ENCODE measurements at regions not wholly inside any gene's neighbourhood (a gene's known extent, or its start where the extent isn't known, plus 50 kb on each side); places are given as distances from the start of the nearest gene placed in this dataset.
A peak's percentile ranks its signal among the peaks of the same experiment; 100 is the strongest.

DNA sequence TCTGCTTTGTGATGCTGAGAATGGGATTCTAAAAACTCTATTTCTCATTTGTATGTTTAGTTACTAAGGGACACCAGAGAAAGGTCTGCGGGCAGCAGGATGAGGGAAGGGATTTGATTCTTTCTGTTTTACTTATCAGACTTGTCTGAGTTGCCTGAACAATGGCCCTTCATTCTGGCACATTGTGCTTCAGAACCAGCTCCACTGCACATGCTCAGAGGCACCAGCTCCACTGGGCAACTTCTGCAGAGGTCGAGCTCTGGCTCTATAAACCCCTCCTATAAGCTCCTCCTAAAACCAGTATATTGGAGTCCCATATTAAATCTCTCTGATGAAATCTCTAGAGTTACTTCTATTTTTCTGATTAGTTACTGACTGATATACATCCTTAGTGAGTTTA is 453.2 kb upstream of the CDIN1 start:
- Histone ChIP-seq H3K4me1 (no peaks in the 10 kb centered on the region), H3K27me3 (no peaks in the 10 kb centered on the region), H3K9me3 (no peaks in the 10 kb centered on the region), H3K36me3 (no peaks in the 10 kb centered on the region), H3K27ac (no peak overlapping the region), H3K4me3 (no peak overlapping the region)
- ATAC-seq (no peak), DNase-seq (no peak)
- intact Hi-C loops (cut with DNase I): no loop called here
- TF ChIP-seq, protein P1, sequence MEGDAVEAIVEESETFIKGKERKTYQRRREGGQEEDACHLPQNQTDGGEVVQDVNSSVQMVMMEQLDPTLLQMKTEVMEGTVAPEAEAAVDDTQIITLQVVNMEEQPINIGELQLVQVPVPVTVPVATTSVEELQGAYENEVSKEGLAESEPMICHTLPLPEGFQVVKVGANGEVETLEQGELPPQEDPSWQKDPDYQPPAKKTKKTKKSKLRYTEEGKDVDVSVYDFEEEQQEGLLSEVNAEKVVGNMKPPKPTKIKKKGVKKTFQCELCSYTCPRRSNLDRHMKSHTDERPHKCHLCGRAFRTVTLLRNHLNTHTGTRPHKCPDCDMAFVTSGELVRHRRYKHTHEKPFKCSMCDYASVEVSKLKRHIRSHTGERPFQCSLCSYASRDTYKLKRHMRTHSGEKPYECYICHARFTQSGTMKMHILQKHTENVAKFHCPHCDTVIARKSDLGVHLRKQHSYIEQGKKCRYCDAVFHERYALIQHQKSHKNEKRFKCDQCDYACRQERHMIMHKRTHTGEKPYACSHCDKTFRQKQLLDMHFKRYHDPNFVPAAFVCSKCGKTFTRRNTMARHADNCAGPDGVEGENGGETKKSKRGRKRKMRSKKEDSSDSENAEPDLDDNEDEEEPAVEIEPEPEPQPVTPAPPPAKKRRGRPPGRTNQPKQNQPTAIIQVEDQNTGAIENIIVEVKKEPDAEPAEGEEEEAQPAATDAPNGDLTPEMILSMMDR (IDR thresholded peaks at IDR 0.05): no peak

DNA sequence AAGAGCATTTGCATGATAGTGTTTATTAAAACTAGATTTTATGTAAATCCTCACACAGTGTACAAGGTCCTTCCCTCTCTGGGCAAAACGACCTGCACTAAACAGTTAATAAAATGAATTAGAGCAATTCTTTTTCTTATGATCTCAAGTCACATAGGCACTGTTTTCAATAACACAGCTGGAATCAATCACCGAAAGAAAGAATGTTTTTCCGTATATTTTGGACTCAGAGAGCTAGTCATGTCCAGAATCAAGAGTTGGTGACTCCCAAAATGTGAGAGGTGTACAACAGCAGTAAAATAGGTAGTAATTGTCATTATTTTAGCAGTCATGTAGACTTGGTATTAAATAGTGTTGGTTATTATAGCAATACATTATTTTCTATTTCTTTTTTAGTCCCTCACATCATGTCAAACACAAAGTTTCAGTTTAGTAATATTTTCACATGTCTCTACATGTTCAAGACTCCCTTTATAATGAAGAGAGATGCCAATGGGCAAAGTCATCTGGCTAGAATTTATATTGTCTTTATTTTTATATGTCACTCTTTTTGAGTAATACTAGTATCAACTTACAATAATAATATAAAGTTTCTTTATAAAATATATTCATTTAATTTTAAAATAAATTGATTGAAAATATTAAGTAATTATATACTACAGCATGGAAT is 448.6 kb upstream of the CDIN1 start:
- no peak for ATAC-seq
- intact Hi-C loops (cut with DNase I): no loop called here
- DNase-seq: no peak
- no peaks in the 10 kb centered on the region for H3K36me3 ChIP-seq
- H3K4me3 ChIP-seq: no peak overlapping the region
- TF ChIP-seq, protein P1 (IDR thresholded peaks at IDR 0.05): no peak
- no peaks in the 10 kb centered on the region for H3K4me1 ChIP-seq
- H3K27ac ChIP-seq: no peak overlapping the region
- no peaks in the 10 kb centered on the region for H3K9me3 ChIP-seq
- no peaks in the 10 kb centered on the region for H3K27me3 ChIP-seq

DNA sequence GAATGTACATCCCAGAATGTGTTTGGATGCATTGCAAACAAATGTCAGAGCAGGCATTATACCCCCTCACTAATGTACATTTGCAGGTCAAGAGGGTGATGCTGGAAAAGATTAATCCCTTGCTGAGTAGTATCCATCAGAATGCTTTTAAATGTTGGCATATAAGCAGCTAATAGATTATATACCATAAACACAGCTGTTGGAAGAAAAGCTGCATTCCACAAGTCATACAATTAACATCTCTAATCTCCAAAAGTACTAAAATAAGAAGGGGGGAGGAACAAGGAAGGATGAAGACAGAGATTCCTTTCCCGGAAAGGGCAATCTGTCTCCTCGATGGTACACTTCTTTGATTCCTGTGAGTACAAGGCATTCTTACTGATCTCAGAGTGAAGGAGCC is 445.7 kb upstream of the CDIN1 start:
- H3K4me1 ChIP-seq: no peaks in the 10 kb centered on the region
- no peaks in the 10 kb centered on the region for H3K27me3 ChIP-seq
- ATAC-seq (no peak), DNase-seq (no peak)
- TF ChIP-seq, protein P1 (IDR thresholded peaks at IDR 0.05): no peak
- H3K4me3 ChIP-seq: no peak overlapping the region
- intact Hi-C loops (cut with DNase I): no loop called here
- no peak overlapping the region for H3K27ac ChIP-seq
- no peaks in the 10 kb centered on the region for H3K36me3 ChIP-seq
- H3K9me3 ChIP-seq: peaks cover 0 to under 1% of the 10 kb centered on the region in 2 donors

DNA sequence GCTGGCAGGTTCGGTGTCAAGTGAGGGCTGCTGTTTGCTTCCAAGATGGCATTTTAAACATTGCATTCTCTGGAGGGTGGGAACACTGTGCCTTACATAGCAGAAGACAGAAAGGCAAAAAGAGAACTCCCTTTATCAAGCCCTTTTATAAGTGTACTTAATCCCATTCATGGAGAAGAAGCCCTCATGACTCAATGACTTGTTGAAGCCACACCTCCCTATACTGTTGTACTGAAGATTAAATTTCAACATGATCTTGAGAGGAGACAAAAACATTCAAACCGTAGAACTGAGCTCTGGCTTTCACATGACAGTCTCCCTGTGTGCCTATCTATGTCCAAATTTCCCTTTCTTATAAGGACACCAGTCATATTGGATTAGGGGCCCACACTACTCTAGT is 443.4 kb upstream of the CDIN1 start:
- no peak overlapping the region for H3K4me3 ChIP-seq
- no peaks in the 10 kb centered on the region for H3K36me3 ChIP-seq
- no peak overlapping the region for H3K27ac ChIP-seq
- peaks cover 0 to 9% of the 10 kb centered on the region in 2 donors for H3K9me3 ChIP-seq
- DNase-seq (no peak), ATAC-seq (peak; percentile 73)
- no peaks in the 10 kb centered on the region for H3K27me3 ChIP-seq
- intact Hi-C loops (cut with DNase I): no loop called here
- TF ChIP-seq, protein P1 (IDR thresholded peaks at IDR 0.05): no peak
- H3K4me1 ChIP-seq: no peaks in the 10 kb centered on the region

DNA sequence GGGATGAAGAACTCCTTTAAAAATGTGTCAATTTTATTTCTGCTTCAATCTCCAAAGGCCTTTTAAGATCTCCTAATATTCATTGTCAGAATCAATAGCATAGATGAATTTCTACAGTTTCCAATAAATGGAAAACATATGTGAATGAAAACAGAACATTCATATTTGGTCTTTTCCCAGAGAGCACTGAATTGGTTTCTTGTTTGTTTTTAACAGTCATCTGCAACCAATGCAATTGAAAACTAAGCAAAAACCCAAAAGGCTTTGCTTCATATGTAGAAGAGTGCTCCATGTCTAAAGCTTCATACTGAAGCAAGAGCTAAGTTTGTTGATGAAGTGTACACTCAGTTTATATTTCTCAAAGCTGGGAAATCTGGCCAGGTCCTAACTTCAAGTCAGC is 426.5 kb upstream of the CDIN1 start:
- Histone ChIP-seq H3K4me1 (no peaks in the 10 kb centered on the region), H3K27me3 (no peaks in the 10 kb centered on the region), H3K4me3 (no peak overlapping the region), H3K27ac (no peak overlapping the region), H3K9me3 (peaks cover 0 to 31% of the 10 kb centered on the region in 2 donors), H3K36me3 (no peaks in the 10 kb centered on the region)
- ATAC-seq: no peak
- TF ChIP-seq, protein P1 (IDR thresholded peaks at IDR 0.05): no peak
- intact Hi-C loops (cut with DNase I): no loop called here
- DNase-seq: no peak
